K562 (cell line): ENCODE measurements at regions not wholly inside any gene's neighbourhood (a gene's known extent, or its start where the extent isn't known, plus 50 kb on each side); places are given as distances from the start of the nearest gene placed in this dataset.

Experiments used
- ATAC-seq: fragments of 200-7000 bp; cut with Tn5 transposase; 3 replicates; pipeline ENCODE4 v1.9.1; 2020; ENCODE audit warnings: moderate library complexity
- BruUV-seq: library from RNA; stranded (reverse); fragments of 400-500 nt; replicated peaks from 2 replicates; lab custom pipeline; 2021; lab: Mats Ljungman, UMichigan
- CTCF ChIA-PET: fragments of 300-600 bp; formaldehyde crosslinking; extraction: SDS; loops from one replicate; lab custom pipeline; 2021; ENCODE audit warnings: low intra/inter-chr PET ratio; lab: Yijun Ruan, JAX
- POLR2A ChIA-PET: fragments of 300-600, 350-650 bp; sonication (Branson Sonifier 250); formaldehyde crosslinking; extraction: SDS; loops from one replicate; lab custom pipeline; 2021; ENCODE audit warnings: antibody characterized with exemption, inconsistent platforms; lab: Yijun Ruan, JAX
- DNase-seq, 4 experiments: peaks; one replicate each; pipeline versions ENCODE4 v3.0.0 to v3.0.0-alpha.2; 2011 to 2018; ENCODE audit warnings: low spot score in 3 of 4, mixed read lengths in 3 of 4; ENCODE audit errors: extremely low read depth in 1 of 4
- FAIRE-seq: peaks from 2 replicates; lab custom pipeline; 2011; peaks lifted over from hg19 to GRCh38; lab: Jason Lieb, UNC
- H2AFZ ChIP-seq: 2 replicates; pipeline ENCODE4 v1.6.0; 2011; ENCODE audit warnings: low read depth, low read length, control low read depth, inconsistent platforms
- H3K27ac ChIP-seq: fragments of 200-600 bp; 3 replicates; pipeline ENCODE4 v1.8.0; 2011; ENCODE audit warnings: low read depth, mild to moderate bottlenecking, control low read depth, inconsistent platforms, low read length, moderate library complexity, mixed read lengths; ENCODE audit errors: extremely low read depth
- H3K27me3 ChIP-seq, 2 experiments: fragments of 300-600 bp in 1 of 2; 2 replicates in 1 of 2; 3 replicates in 1 of 2; pipeline versions ENCODE4 v1.6.0 to v1.8.0; 2011; ENCODE audit warnings: inconsistent platforms in 2 of 2, low read length in 2 of 2, mild to moderate bottlenecking in 1 of 2, mixed read lengths in 1 of 2, moderate library complexity in 1 of 2; ENCODE audit not compliant: control insufficient read depth in 2 of 2, insufficient read depth in 2 of 2
- H3K36me3 ChIP-seq: fragments of 300-600 bp; 3 replicates; pipeline ENCODE4 v1.8.0; 2011; ENCODE audit warnings: mild to moderate bottlenecking, low read length, inconsistent platforms; ENCODE audit not compliant: control insufficient read depth, insufficient read depth
- H3K4me1 ChIP-seq, 2 experiments: fragments of 200-600 bp in 1 of 2; replicated peaks in 1 of 2; 2 replicates in 1 of 2; 3 replicates in 1 of 2; pipeline versions ENCODE4 v1.5.1 to v1.8.0; 2011; ENCODE audit warnings: inconsistent platforms in 2 of 2, low read length in 2 of 2, mild to moderate bottlenecking in 1 of 2, mixed read lengths in 1 of 2, moderate library complexity in 1 of 2; ENCODE audit not compliant: control insufficient read depth in 2 of 2, insufficient read depth in 2 of 2
- H3K4me2 ChIP-seq: 2 replicates; pipeline ENCODE4 v1.6.1; 2011; ENCODE audit warnings: low read length, control low read depth, inconsistent platforms, mixed read lengths; ENCODE audit not compliant: insufficient read depth
- H3K4me3 ChIP-seq: fragments of 200-600 bp; sonication (generic), shearing (Covaris generic); 2 replicates; pipeline ENCODE4 v1.5.1; 2016; ENCODE audit warnings: control low read depth, inconsistent platforms
- H3K79me2 ChIP-seq: fragments of 200-600 bp; 3 replicates; pipeline ENCODE4 v1.8.0; 2011; ENCODE audit warnings: low read length, inconsistent platforms; ENCODE audit not compliant: control insufficient read depth, insufficient read depth
- H3K9ac ChIP-seq, 2 experiments: 2 replicates each; pipeline versions ENCODE4 v1.6.0 to v1.6.1; 2011; ENCODE audit warnings: low read depth in 2 of 2, low read length in 2 of 2, control low read depth in 1 of 2, inconsistent platforms in 1 of 2, mild to moderate bottlenecking in 1 of 2, mixed read lengths in 1 of 2; ENCODE audit not compliant: insufficient read depth in 1 of 2
- H3K9me1 ChIP-seq: one replicate; pipeline ENCODE4 v1.6.0; 2011; ENCODE audit warnings: inconsistent platforms, mild to moderate bottlenecking, low read length, moderate library complexity; ENCODE audit not compliant: control insufficient read depth, insufficient read depth
- H3K9me3 ChIP-seq: replicated peaks from 2 replicates; pipeline ENCODE4 v1.5.1; 2011; ENCODE audit warnings: low read depth, low read length, inconsistent platforms; ENCODE audit not compliant: control insufficient read depth, insufficient read depth
- H4K20me1 ChIP-seq: replicated peaks from 2 replicates; pipeline ENCODE4 v1.6.1; 2011; ENCODE audit warnings: low read length, inconsistent platforms, mixed read lengths; ENCODE audit not compliant: control insufficient read depth, insufficient read depth
- CBFA2T3 ChIP-seq: fragments of 450-650 bp; IDR thresholded peaks from 2 replicates; pipeline ENCODE4 v1.6.1; 2017
- CBX5 ChIP-seq: IDR thresholded peaks from 2 replicates; pipeline ENCODE4 v1.6.1; 2014; ENCODE audit warnings: low read depth, borderline replicate concordance
- HDAC2 ChIP-seq: fragments of 450-650 bp; IDR thresholded peaks from 2 replicates; pipeline ENCODE4 v1.6.1; 2016; ENCODE audit warnings: mild to moderate bottlenecking
- JUN ChIP-seq, 2 experiments: sonication (generic) in 1 of 2; formaldehyde crosslinking in 1 of 2; IDR thresholded peaks; 2 replicates each; pipeline versions ENCODE4 v1.6.1 to v1.8.0; 2012 to 2022; ENCODE audit warnings: borderline replicate concordance in 2 of 2, mild to moderate bottlenecking in 2 of 2, improper control_type of control experiment in 1 of 2, low read depth in 1 of 2, low read length in 1 of 2, missing genetic modification reagents in 1 of 2
- MAFG ChIP-seq: fragments of 450-650 bp; conservative IDR thresholded peaks from 2 replicates; pipeline ENCODE4 v1.6.1; 2016; ENCODE audit warnings: missing genetic modification characterization, missing compliant biosample characterization
- NCOA6 ChIP-seq: fragments of 450-650 bp; IDR thresholded peaks from 2 replicates; pipeline ENCODE4 v1.6.1; 2017; ENCODE audit warnings: mild to moderate bottlenecking
- NR2C1 ChIP-seq, 2 experiments: fragments of 450-650 bp; IDR thresholded peaks; 2 replicates each; pipeline ENCODE4 v1.6.1; 2017; ENCODE audit warnings: mild to moderate bottlenecking in 2 of 2, antibody characterized with exemption in 1 of 2, inconsistent platforms in 1 of 2, missing compliant biosample characterization in 1 of 2, missing genetic modification characterization in 1 of 2
- NR2C2 ChIP-seq, 2 experiments: fragments of 200-800 bp in 1 of 2; sonication (Bioruptor generic) in 1 of 2; sonication (generic) in 1 of 2; formaldehyde crosslinking in 1 of 2; IDR thresholded peaks; 2 replicates each; pipeline versions ENCODE4 v1.6.1 to v1.8.0; 2016 to 2022; ENCODE audit warnings: mild to moderate bottlenecking in 1 of 2, missing compliant biosample characterization in 1 of 2, missing genetic modification characterization in 1 of 2, missing genetic modification reagents in 1 of 2
- RAD21 ChIP-seq, 2 experiments: fragments of 250-450 bp in 1 of 2; fragments of 450-650 bp in 1 of 2; sonication (Bioruptor Pico) in 1 of 2; formaldehyde crosslinking in 1 of 2; IDR thresholded peaks in 1 of 2; conservative IDR thresholded peaks in 1 of 2; 2 replicates each; pipeline versions ENCODE4 v1.4.0 to v1.8.0; 2020 to 2022; ENCODE audit warnings: mild to moderate bottlenecking in 2 of 2, moderate library complexity in 1 of 2
- SRSF7 ChIP-seq: fragments of 200-400 bp; formaldehyde crosslinking; optimal IDR thresholded peaks from 2 replicates; pipeline ENCODE3; 2017; ENCODE audit warnings: mild to moderate bottlenecking, low read depth, low read length
- ZNF165 ChIP-seq: fragments of 250-450 bp; sonication (Bioruptor Pico); IDR thresholded peaks from 2 replicates; pipeline ENCODE4 v1.4.0; 2020; ENCODE audit warnings: borderline replicate concordance
- ZNF212 ChIP-seq: fragments of 450-650 bp; formaldehyde crosslinking; IDR thresholded peaks from 2 replicates; pipeline ENCODE4 v1.4.0; 2020; ENCODE audit warnings: mild to moderate bottlenecking
- ZNF24 ChIP-seq: fragments of 450-650 bp; IDR thresholded peaks from 2 replicates; pipeline ENCODE4 v1.6.1; 2016
- ZNF76 ChIP-seq: fragments of 250-450 bp; sonication (Bioruptor Pico); IDR thresholded peaks from 2 replicates; pipeline ENCODE4 v1.4.0; 2020; ENCODE audit warnings: mild to moderate bottlenecking, moderate library complexity, borderline replicate concordance
- whole genome bisulfite sequencing: fragments of 100-300 bp; shearing (Covaris generic); methylation state at CpG from one replicate; pipeline ENCODE4 v1.1.6; 2016; ENCODE audit warnings: low coverage, mixed read lengths; ENCODE audit not compliant: insufficient coverage; ENCODE audit errors: missing lambda C conversion rate; 5-methylcytosine and 5-hydroxymethylcytosine counted together
- in situ Hi-C: fragments of 300-500 bp; cut with MboI; formaldehyde crosslinking; loops from 4 replicates; pipeline ENCODE4 v1.15.0; 2018; ENCODE audit warnings: inconsistent platforms, mixed read lengths
- intact Hi-C: fragments of 100-400 bp; cut with micrococcal nuclease; formaldehyde crosslinking; loops from 2 replicates; pipeline ENCODE4 v1.14.2; 2022
- TF ChIP-seq, protein P1 (sequence below): IDR thresholded peaks from 2 replicates; pipeline ENCODE4 v1.6.1; 2014; ENCODE audit warnings: antibody characterized with exemption
- TF ChIP-seq, protein P2 (sequence below): fragments of 450-650 bp; formaldehyde crosslinking; IDR thresholded peaks from 2 replicates; pipeline ENCODE4 v1.4.0; 2020; ENCODE audit warnings: mild to moderate bottlenecking, moderate library complexity

DNA sequence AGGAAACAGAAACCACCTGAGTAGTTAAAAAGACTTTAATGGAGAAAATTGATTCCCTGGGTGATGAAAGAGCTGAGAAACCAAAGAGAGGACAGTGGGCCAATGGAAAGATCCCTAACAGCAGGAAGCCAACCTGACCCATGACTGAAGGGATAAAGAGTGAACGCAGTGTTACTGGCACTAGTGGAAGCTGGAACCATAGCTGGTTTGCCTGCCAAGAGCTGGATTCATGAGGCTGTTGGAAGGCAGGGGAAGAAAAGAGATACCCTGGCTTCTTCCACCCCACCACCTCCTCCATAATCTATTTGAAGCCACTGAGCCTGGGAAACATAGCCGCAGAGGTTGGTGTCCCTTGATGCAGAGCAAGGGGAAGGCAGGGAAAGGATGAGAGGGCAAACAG lies 125.5 kb upstream of the PRKD1 start:
- no peaks in the 10 kb centered on the region for H3K9me1 ChIP-seq
- no peaks in the 10 kb centered on the region for H3K4me1 ChIP-seq
- CTCF ChIA-PET, result no interaction called here
- intact Hi-C loops (no loop called here), in situ Hi-C loops (no loop called here)
- TF ChIP-seq, protein P1, sequence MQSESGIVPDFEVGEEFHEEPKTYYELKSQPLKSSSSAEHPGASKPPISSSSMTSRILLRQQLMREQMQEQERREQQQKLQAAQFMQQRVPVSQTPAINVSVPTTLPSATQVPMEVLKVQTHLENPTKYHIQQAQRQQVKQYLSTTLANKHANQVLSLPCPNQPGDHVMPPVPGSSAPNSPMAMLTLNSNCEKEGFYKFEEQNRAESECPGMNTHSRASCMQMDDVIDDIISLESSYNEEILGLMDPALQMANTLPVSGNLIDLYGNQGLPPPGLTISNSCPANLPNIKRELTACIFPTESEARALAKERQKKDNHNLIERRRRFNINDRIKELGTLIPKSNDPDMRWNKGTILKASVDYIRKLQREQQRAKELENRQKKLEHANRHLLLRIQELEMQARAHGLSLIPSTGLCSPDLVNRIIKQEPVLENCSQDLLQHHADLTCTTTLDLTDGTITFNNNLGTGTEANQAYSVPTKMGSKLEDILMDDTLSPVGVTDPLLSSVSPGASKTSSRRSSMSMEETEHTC, result no peak
- TF ChIP-seq ZNF165 (CRISPR knock-in tag) (no peak), CBFA2T3 (no peak), HDAC2 (no peak), SRSF7 (no peak), ZNF24 (no peak), NCOA6 (no peak)
- DNase-seq, result no peak
- no peaks in the 10 kb centered on the region for H3K36me3 ChIP-seq
- H3K27me3 ChIP-seq, result no peaks in the 10 kb centered on the region
- no peak for ATAC-seq
- H3K4me2 ChIP-seq, result no peak overlapping the region
- no peak overlapping the region for H2AFZ ChIP-seq
- no peak overlapping the region for H3K9ac ChIP-seq
- no peaks in the 10 kb centered on the region for H3K9me3 ChIP-seq
- 0% methylated on average over 1 of the region's 2 CpGs for WGBS
- POLR2A ChIA-PET, result no interaction called here
- FAIRE-seq, result no peak
- H3K27ac ChIP-seq, result no peak overlapping the region
- H3K4me3 ChIP-seq, result no peak overlapping the region
- H3K79me2 ChIP-seq, result no peaks in the 10 kb centered on the region
- no TSS peak for BruUV-seq
- H4K20me1 ChIP-seq, result no peaks in the 10 kb centered on the region

DNA sequence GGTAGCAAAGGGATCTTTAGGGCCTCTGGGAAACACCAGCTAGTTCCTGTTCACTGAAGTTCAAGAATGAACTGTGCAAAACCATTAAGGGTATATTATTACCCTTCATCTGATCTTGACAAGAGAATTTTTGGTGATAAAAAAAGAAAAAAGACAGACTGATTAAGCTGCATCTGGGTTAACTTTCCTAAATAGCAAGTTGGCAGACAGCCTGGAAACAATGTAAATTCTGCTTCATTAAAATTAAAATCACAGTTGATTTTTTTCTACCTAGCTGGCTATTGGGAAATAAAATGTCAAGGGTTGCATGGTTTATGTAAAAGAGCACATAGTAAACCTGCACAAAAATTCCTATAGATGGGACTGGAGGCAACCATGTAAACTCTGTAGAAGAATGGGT lies 126.6 kb upstream of the PRKD1 start:
- in situ Hi-C loops (no loop called here), intact Hi-C loops (no loop called here)
- H3K79me2 ChIP-seq, result no peaks in the 10 kb centered on the region
- H3K9ac ChIP-seq, result no peak overlapping the region
- H3K27ac ChIP-seq, result no peak overlapping the region
- H3K4me2 ChIP-seq, result no peak overlapping the region
- H3K9me1 ChIP-seq, result no peaks in the 10 kb centered on the region
- ChIA-PET POLR2A (no interaction called here), CTCF (no interaction called here)
- no peak for FAIRE-seq
- DNase-seq, result no peak
- H3K9me3 ChIP-seq, result no peaks in the 10 kb centered on the region
- no peaks in the 10 kb centered on the region for H3K4me1 ChIP-seq
- no peak overlapping the region for H2AFZ ChIP-seq
- ATAC-seq, result no peak
- no peaks in the 10 kb centered on the region for H3K36me3 ChIP-seq
- BruUV-seq, result no TSS peak
- no peaks in the 10 kb centered on the region for H4K20me1 ChIP-seq
- no peak overlapping the region for H3K4me3 ChIP-seq
- no peaks in the 10 kb centered on the region for H3K27me3 ChIP-seq
- TF ChIP-seq MAFG (no peak), NR2C1 (IDR thresholded peaks at IDR 0.05) (no peak), NR2C1 (tag; IDR thresholded peaks at IDR 0.05) (no peak), RAD21 (CRISPR knock-in tag; conservative IDR thresholded peaks at IDR 0.05 in 1 of 2, IDR thresholded peaks at IDR 0.05 in 1 of 2) (no peak), ZNF76 (CRISPR knock-in tag) (no peak), CBX5 (no peak), NR2C2 (CRISPR knock-in tag; IDR thresholded peaks at IDR 0.05) (no peak), NR2C2 (tag; IDR thresholded peaks at IDR 0.05) (no peak), ZNF212 (CRISPR knock-in tag) (no peak), JUN (IDR thresholded peaks at IDR 0.05; ENCODE audit: borderline replicate concordance, low read depth, low read length) (no peak), JUN (CRISPR knock-in tag; IDR thresholded peaks at IDR 0.05; ENCODE audit: borderline replicate concordance) (no peak)
- TF ChIP-seq, protein P2, sequence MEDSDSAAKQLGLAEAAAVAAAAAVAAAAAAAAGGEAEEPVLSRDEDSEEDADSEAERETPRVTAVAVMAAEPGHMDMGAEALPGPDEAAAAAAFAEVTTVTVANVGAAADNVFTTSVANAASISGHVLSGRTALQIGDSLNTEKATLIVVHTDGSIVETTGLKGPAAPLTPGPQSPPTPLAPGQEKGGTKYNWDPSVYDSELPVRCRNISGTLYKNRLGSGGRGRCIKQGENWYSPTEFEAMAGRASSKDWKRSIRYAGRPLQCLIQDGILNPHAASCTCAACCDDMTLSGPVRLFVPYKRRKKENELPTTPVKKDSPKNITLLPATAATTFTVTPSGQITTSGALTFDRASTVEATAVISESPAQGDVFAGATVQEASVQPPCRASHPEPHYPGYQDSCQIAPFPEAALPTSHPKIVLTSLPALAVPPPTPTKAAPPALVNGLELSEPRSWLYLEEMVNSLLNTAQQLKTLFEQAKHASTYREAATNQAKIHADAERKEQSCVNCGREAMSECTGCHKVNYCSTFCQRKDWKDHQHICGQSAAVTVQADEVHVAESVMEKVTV, result no peak
